ENCODE measurements at regions not wholly inside any gene's neighbourhood (a gene's known extent, or its start where the extent isn't known, plus 50 kb on each side); places are given as distances from the start of the nearest gene placed in this dataset.
A peak's percentile ranks its signal among the peaks of the same experiment; 100 is the strongest.

DNA sequence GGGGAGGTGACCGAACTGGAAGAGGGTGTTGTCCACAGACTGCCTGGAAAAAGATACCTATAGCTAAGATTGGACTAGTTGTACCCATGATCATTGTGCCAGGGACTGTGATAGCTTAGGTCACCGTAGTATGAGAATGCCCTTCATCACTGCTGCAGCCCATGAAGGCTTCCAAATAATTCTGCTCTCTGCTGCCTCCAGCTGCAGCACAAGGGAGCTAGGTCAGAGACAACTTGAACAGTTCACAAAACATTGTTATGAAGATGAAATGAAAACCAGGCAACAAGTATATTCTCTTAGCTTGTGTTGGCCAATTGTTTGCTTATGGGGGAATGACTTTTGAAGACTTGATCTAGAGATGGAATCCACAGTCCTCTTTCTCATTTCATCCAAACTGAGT, 246.7 kb downstream of the MRPL39 start:
- Histone ChIP-seq H3K79me1 (ENCODE audit: low read depth in 1 of 2, low read length in 2 of 2) (no peaks in the 10 kb centered on the region), H2BK5ac (ENCODE audit: low read depth, low read length, poor library complexity, severe bottlenecking) (no peak overlapping the region), H3K4ac (ENCODE audit: low read depth, low read length) (no peak overlapping the region), H3K27ac (ENCODE audit: insufficient read depth, low read length) (no peak overlapping the region), H3K4me3 (ENCODE audit: insufficient read depth, low read depth, low read length) (no peak overlapping the region), H4K91ac (ENCODE audit: insufficient read depth, low read depth, low read length) (no peak overlapping the region), H3K27me3 (ENCODE audit: control insufficient read depth, insufficient read depth, low read length) (no peaks in the 10 kb centered on the region), H3K9me3 (ENCODE audit: control insufficient read depth, insufficient read depth, low read length) (no peaks in the 10 kb centered on the region), H2AK5ac (ENCODE audit: low read depth, low read length) (no peak overlapping the region), H3K9ac (ENCODE audit: low read depth, low read length) (no peak overlapping the region), H3K18ac (ENCODE audit: low read depth, low read length) (no peak overlapping the region), H3K4me1 (ENCODE audit: control insufficient read depth, insufficient read depth, low read length) (no peaks in the 10 kb centered on the region), H2AFZ (replicated peaks; ENCODE audit: low read length, poor library complexity) (no peak overlapping the region), H4K20me1 (ENCODE audit: insufficient read depth, low read length) (no peaks in the 10 kb centered on the region), H3K4me2 (ENCODE audit: low read depth, low read length) (no peak overlapping the region), H4K5ac (ENCODE audit: low read depth, low read length) (no peak overlapping the region), H2BK120ac (ENCODE audit: low read depth, low read length) (no peak overlapping the region), H3K9me1 (ENCODE audit: insufficient read depth, low read length) (no peaks in the 10 kb centered on the region), H4K8ac (ENCODE audit: low read depth in 2 of 2, low read length in 2 of 2) (no peak overlapping the region), H3K56ac (ENCODE audit: extremely low read depth, insufficient read depth, low read length) (no peak overlapping the region), H3K23ac (ENCODE audit: low read depth, low read length) (no peak overlapping the region), H2AK9ac (replicated peaks; ENCODE audit: low read depth, low read length, poor library complexity) (no peak overlapping the region), H2BK20ac (ENCODE audit: low read depth, low read length) (no peak overlapping the region), H3K36me3 (ENCODE audit: control insufficient read depth, insufficient read depth, low read length) (no peaks in the 10 kb centered on the region), H2BK15ac (ENCODE audit: low read depth, low read length) (no peak overlapping the region), H3K14ac (replicated peaks; ENCODE audit: low read depth, low read length) (no peak overlapping the region)
- intact Hi-C loops (cut with micrococcal nuclease) = no loop called here
- dilution Hi-C loops (cut with HindIII; ENCODE audit: low sequenced_read_pairs, unreplicated experiment) = no loop called here
- DNase-seq = no peak
- TF ChIP-seq POLR2A (IDR thresholded peaks at IDR 0.05; ENCODE audit: low read depth, low read length) (no peak), CTCF (conservative IDR thresholded peaks at IDR 0.05; ENCODE audit: low read depth, low read length) (peak; percentile 27; the same call in 1 of the 2 replicates), NFE2L2 (IDR thresholded peaks at IDR 0.05; ENCODE audit: low read depth, low read length) (no peak)
- ChIA-PET CTCF (interaction anchor here (0.8 to 2.3 kb wide), 4 partner anchors 9 to 35 kb away, joined by 3 to 13 read pairs (median 4); no protein-coding TSS in a partner anchor), POLR2A (ENCODE audit: unreplicated experiment) (interaction anchor here (0.8 kb wide), 1 partner anchor 21 kb away, joined by 3 read pairs; no protein-coding TSS in a partner anchor)
- WGBS, 2 experiments (ENCODE audit: extremely low coverage in 2 of 2, insufficient read length in 1 of 2) = 80% methylated on average over 1 of the region's 2 CpGs; no CpG with 5 or more reads in 1 of the 2 experiments
- ATAC-seq (ENCODE audit: low read depth) = peak; percentile 57
- in situ Hi-C loops (cut with MboI; ENCODE audit: low sequenced_read_pairs) = no loop called here
- no TSS peak for BruUV-seq (replicated peaks)

Data from IMR-90 (cell line).